HT1080 (cell line): ENCODE measurements at regions not wholly inside any gene's neighbourhood (a gene's known extent, or its start where the extent isn't known, plus 50 kb on each side); places are given as distances from the start of the nearest gene placed in this dataset.

ENCODE experiments used
- DNase-seq: peaks from one replicate; pipeline ENCODE4 v3.0.0-alpha.2; 2015; ENCODE audit warnings: low read depth

DNA sequence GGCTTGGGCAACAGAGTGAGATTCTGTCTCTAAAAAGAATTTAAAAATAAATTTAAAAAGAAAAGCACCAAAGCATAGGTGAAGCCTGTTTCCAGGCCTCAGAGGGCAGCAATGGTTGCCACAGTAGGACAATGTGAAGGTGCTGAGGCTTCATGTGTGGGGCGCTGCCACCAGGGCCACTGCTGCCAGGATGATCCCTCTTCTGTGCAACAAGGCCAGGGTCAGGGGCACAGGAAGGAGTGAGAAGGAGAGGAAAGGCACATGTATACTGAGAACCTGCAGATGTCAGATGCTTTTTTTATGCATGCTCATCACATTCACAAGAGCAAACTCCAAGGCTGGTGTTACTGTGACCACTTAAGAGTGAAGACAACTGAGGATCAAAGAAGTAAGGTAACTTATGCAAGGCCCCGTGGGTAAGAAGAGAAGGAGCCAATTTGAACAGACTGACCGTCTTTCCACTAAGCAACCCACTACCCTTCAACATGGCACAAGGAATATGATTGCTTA, 79.7 kb upstream of the ACKR3 start:
- no peak for DNase-seq

GRCh38 chr2:236496340-236496739, 73.3 kb upstream of the ACKR3 start:
- DNase-seq, result no peak

DNA sequence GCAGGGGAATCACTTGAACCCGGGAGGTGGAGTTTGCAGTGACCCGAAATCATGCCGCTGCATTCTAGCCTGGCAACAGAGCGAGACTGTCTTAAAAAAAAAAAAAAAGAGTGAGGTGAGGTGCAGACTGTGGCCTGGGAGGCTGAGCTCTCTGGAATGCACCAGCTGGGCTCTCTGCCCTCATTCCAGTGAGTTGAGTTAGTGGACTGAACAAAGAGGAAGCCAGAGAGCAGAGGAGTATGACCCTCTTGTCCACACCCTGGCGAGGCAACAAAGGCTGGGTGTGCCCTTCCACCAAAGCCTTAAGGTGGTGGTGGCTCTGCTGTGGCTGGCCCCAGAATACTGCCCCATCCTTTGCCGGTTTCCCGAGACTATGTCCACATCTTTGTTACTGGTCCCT, 71.3 kb upstream of the ACKR3 start:
- peak; percentile 24 for DNase-seq

- no peak for DNase-seq
Observed at GRCh38 chr2:236499691-236500578, 69.7 kb upstream of the ACKR3 start.

GRCh38 chr2:236501026-236501425, 68.6 kb upstream of the ACKR3 start:
- DNase-seq, result no peak

DNA sequence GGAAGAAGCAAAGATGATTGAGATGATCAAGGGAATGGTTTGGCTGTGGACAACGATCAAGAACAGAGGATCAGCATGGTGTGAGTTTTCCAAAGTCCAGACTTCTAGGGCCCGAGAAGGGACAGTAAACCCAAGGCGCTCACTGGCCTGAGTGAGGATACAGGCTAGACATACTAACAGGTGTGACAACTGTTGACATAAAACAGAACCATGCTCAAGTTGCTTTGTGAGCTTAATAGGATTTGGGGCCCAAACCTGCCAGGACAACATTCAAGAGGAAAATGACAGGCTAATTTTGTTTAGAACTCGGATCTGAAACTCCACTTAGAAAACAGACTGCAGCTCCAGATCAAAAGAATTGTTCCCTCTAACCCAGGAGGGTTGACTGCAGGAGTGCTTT, 68.1 kb upstream of the ACKR3 start:
- DNase-seq, result no peak

GRCh38 chr2:236503100-236503499, 66.5 kb upstream of the ACKR3 start:
- DNase-seq, result no peak

DNA sequence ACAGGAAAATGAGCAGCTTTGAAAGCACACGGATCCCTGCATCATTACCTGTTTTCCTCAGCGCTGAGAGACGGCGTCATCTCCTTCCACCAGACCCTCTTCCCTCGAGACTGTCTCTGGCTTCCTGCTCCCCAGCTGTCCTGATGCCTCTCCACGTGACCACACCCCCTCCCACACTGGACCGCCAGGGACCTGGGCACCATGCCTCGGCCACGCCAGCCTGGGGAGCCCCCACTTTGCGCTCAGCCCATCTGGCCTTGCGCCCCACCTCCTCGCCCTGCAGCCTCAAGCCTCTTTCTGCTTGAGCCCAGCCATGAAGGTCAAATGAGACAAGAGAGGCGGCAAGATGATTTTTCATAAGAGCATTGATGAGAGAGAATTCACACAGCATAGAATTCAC, 66.0 kb upstream of the ACKR3 start:
- no peak for DNase-seq

GRCh38 chr2:236505041-236505440, 64.6 kb upstream of the ACKR3 start:
- DNase-seq, result no peak

DNA sequence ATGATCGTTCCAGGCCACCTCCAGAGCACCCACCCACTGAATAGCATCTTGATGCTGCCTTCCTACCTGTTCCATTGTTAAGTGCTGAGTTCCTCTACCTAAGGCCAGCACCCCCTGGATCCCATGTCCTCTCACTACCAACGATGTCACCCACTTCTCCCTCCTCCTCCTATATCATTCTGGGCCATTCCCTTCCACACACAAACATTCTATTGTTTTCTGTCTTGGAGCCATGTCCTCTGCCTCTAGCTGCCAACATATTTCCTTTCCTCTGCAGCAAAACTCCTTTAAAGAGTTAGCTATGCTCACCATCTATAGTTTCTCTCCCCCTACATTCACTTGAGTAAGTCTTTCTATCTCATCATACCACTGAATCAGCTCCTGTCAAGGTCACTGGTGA, 64.0 kb upstream of the ACKR3 start:
- DNase-seq, result no peak

DNA sequence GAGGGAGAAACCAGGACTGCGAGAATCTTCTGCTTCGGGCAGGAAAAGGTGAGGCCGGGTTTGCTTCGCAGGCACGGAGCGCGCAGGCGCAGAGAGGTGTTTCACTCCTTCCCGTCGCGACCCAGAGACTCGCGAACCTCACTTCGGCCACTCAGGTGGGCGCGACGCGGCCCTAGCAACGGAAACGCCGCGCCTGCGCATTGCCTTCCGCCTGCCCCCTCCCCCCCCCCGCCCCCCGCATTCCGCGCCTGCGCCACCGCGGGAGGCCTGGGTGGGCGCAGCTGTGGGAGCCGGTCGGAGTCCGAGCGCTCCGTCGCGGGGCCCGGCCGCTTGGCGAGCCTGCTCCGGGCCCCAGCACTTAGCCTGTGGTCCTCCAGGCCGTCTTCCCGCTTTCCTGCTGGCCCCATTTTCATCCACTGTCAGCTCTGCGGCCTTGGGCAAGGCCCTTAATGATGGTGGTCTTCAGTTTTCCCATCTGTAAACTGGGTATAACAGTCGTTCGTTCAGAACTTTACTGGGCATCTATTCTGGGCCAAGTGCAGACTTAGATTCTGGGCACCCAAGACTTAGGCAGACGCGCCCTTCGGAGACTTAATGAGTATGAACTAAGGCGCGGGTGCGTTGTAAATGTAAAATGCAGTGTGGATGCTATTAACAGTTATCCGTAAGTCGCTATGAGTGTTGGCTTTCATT, 62.1 kb upstream of the ACKR3 start:
- DNase-seq, result no peak

- no peak for DNase-seq
Observed at GRCh38 chr2:236508466-236508865, 61.2 kb upstream of the ACKR3 start.

DNA sequence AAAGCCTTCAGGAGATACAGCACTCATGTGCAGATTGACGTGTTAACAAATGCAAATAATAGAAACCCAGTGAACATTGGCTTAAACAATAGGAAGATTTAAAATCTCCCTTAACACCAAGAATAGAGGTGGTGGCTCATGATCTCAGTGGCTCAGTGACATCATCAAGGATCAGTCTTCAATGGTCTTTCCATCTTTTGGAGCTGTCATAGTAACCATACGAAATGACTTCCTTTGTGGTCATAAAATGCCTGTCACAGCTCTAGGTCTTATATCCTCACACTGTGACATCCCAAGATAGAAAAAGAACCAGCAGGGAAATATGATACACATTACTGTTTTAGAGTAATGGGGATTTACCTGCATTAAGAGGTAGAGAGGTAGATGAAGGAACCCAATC, 59.6 kb upstream of the ACKR3 start:
- no peak for DNase-seq

DNA sequence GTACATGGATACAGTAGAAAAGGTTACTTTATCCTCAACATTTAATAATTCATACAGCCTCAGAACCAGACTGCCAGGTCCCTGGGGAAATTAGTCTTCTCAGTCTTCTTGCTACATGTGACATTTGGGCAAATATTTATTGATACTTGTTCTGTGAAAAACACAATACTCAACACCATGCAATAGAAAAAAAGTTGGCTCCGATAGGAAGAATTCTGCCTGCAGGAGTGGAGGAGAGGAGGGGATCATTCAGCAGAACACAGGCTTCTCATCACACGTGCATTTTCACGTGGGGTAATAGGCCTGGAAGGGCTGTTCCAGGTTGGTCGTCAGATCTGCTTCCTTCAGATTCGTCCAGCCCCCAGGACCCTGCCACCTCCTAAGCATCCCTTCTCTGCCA, 58.4 kb upstream of the ACKR3 start:
- DNase-seq, result no peak

DNA sequence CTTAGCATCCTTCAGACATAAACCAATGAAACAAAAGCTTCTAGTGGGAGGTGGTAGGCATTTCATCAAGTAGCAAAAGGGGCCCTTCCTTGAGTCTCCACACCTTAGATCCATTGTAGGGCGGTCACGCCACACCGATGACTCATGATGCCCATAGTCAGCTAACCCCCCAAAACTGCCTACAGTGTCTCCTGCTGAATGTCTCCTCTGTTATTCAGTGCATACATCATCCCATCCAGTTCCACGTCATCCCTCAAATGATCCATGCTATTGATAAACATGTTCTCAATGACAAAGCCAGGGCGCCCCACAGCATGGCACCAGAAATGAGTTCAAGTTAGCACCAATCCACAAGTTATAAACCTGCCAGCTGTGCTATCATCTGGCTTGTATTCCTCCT, 57.4 kb upstream of the ACKR3 start:
- DNase-seq, result peak; percentile 12

DNA sequence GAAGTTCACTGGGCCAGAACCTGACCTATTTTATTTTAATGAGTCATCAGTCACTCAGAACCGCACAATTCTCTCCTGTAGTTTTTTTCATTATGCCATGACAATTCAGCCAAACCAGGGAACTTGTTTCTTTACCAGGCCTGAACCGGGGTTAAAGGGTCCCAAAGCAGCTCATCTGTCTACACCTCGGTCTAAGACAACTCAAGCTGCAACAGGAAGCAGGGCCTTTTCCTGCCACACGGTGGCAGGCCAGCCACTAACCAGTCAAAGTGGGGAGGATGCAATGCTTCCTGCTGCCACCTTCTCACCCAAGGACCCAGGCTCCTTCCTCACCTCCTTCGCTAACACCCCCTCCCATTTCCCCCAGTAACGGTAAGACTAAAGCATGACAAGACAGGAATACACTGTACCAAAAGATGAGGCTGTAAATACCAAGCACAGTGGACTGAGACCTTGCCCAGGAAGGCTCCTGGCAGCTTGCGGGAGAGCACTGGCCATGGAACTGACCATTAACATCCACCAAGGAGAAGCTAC, 56.7 kb upstream of the ACKR3 start:
- peak; percentile 33 for DNase-seq

- no peak for DNase-seq
Observed at GRCh38 chr2:236513956-236514355, 55.7 kb upstream of the ACKR3 start.

GRCh38 chr2:236516708-236517107, 52.9 kb upstream of the ACKR3 start:
- DNase-seq, result no peak

DNA sequence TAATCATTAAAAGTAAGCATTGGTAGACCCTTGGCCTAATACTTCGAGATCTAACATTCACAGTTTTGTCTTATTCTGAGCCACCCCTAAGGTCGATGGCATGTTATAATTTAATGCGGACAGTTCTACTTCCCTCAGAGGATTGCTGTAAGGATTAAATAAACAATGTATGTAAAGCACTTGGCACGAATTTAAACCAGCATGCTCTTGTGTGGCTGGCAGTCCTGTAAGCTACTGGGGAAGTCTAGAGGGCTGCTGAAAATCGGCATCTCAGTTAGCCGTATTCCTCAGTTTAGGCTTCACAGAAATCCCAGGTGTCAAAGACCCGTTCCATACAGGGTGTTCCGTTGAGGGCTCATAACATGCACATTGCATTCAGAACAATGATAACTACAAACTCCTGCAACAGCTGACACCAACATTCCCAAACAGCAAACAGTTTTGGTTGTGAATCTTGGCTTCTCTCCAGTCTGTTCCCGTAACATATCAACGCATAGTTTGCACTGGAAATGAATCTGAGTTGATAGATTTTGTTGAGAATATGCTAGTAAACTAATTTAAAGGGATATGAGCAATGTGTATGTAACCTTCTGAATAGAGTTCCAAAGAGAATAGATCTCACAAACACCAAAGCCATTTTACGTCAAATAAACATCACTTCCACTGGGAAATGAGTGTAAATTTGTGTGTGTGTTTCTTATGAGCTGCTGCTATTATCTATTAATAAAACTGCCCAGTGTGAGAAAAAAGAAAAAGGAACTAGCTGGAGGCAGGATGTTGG, 52.2 kb upstream of the ACKR3 start:
- DNase-seq, result no peak
